AG09309 (cell line): ENCODE measurements at regions not wholly inside any gene's neighbourhood (a gene's known extent, or its start where the extent isn't known, plus 50 kb on each side); places are given as distances from the start of the nearest gene placed in this dataset.

Experiments used
- DNase-seq: peaks from one replicate; pipeline ENCODE4 v3.0.0-alpha.2; 2010; ENCODE audit warnings: low read depth
- H3K4me3 ChIP-seq: 2 replicates; pipeline ENCODE4 v1.5.1; 2011; ENCODE audit warnings: mild to moderate bottlenecking, low read depth, low read length, moderate library complexity; ENCODE audit not compliant: control insufficient read depth
- TF ChIP-seq, protein P1 (sequence below): IDR thresholded peaks from 2 replicates; pipeline ENCODE4 v1.5.1; 2011; ENCODE audit warnings: mild to moderate bottlenecking, low read depth, low read length, inconsistent platforms; ENCODE audit not compliant: insufficient read depth, control insufficient read depth; ENCODE audit errors: missing control alignments

DNA sequence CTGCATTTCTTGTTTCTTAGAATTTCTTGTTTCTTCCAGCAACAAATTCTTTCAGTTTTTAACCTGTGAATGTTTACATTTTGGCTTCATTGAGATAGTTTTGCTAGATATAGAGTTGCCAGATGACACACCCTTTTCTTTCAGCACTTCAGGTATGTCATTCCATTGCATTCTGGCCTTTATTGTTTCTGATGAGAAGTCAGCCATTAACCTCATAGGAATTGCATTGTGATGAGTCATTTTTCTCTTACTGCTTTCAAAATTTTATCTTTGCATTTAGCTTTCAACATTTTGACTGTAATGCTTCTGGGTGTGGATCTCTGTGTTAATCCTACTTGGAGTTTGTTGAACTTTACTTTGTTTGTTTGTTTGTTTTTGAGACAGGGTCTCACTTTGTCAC lies 440.3 kb upstream of the HS3ST5 start:
- TF ChIP-seq, protein P1, sequence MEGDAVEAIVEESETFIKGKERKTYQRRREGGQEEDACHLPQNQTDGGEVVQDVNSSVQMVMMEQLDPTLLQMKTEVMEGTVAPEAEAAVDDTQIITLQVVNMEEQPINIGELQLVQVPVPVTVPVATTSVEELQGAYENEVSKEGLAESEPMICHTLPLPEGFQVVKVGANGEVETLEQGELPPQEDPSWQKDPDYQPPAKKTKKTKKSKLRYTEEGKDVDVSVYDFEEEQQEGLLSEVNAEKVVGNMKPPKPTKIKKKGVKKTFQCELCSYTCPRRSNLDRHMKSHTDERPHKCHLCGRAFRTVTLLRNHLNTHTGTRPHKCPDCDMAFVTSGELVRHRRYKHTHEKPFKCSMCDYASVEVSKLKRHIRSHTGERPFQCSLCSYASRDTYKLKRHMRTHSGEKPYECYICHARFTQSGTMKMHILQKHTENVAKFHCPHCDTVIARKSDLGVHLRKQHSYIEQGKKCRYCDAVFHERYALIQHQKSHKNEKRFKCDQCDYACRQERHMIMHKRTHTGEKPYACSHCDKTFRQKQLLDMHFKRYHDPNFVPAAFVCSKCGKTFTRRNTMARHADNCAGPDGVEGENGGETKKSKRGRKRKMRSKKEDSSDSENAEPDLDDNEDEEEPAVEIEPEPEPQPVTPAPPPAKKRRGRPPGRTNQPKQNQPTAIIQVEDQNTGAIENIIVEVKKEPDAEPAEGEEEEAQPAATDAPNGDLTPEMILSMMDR, result no peak
- no peak for DNase-seq
- no peak overlapping the region for H3K4me3 ChIP-seq

DNA sequence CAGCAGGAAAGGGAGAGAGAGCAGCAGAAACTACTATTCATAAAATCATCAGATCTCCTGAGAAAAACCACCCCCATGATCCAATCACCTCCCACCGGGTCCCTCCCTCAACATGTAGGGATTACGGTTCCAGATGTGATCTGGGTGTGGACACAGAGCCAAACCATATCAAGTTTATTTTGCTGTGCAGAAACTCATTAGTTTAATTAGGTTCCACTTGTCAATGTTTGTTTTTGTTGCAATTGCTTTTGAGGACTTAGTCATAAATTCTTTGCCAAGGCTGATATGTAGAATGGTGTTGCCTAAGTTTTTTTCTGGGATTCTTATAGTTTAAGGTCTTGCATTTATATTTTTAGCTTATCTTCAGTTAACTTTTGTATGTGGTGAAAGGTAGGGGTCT lies 422.0 kb upstream of the HS3ST5 start:
- TF ChIP-seq, protein P1, result no peak
- no peak for DNase-seq
- H3K4me3 ChIP-seq, result no peak overlapping the region

DNA sequence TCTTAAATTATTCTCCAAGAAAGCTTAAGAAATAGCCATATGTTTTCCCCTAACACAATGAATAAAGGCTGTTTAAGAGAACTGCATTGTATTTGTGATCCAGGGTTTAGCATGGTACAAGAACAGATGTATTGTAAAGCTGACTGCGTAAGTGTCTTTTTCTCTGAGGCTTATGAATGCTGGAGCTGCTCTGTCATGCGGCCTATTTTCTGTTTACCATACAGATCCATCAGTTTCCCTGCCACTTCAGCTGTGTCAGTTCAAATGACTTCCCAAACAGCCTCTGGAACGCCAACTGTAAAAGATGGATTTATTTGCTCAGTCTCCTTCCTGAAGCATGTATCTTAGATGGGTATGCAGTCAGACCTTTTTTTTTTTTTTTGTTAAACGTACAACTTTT lies 419.3 kb upstream of the HS3ST5 start:
- no peak overlapping the region for H3K4me3 ChIP-seq
- DNase-seq, result no peak
- TF ChIP-seq, protein P1, result no peak

DNA sequence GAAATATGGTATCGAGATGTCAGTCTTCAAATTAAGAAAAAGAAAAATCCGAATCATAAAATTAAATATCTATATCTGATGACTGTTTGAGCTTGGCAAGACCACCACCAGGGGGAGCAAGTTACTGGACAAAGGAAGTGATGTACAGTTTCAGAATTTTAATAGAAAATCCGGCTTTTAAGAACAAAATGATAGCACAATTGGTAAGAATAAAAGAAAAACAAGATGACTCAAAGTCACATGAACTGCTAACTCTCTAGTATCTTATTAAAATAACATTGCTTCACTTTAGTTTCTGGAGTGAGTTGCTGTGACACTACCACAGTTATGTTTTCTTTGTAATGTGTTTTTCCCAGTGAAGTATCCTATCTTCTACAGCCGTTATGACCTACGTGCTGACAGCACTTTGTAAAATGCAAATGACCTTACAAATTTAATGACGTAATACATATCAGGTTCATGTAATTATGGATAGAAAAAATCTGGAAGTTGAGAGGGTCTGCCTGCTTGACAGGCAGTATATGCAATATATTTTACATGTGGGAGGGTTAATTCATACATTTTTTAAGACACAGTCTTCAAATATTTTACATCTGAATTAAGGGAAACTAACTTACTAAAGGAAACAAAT lies 405.3 kb upstream of the HS3ST5 start:
- TF ChIP-seq, protein P1, result peak; percentile 59
- peak; percentile 21 for DNase-seq
- H3K4me3 ChIP-seq, result no peak overlapping the region

DNA sequence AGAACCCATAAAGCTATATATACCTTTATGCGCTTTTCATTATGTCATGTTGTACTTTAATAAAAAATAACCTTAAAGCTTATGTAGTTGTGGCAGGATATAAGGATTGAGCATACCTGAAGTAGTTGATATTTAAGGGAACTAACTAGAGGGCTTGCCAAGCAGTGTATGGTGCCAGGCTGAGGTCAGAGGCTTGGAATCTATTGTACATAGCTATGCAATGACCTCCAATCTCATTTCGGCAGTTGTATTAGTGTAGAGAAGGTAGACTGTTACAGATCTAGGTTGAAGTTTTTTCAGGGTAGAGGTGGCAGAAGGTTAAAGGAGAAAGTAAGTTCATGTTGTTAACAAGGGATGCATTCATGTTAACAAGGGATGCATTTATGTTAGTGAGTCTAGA lies 397.7 kb upstream of the HS3ST5 start:
- H3K4me3 ChIP-seq, result no peak overlapping the region
- TF ChIP-seq, protein P1, result no peak
- DNase-seq, result no peak

DNA sequence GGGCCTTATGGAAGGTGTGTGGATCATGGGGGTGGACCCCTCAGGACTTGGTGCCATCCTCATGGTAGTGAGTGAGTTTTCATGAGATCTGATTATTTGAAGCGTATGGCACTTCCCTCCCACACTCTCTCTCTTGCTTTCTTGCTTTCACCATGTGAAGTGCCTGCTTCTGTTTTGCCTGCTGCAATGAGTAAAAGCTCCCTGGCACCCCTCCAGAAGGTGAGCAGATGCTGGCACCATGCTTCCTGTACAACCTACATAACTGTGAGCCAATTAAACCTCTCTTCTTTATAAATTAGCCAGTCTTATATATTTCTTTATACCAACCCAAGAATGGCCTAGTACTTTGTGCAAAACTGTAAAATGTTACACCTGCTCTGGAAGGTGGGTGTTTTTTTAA lies 396.8 kb upstream of the HS3ST5 start:
- H3K4me3 ChIP-seq, result no peak overlapping the region
- no peak for DNase-seq
- TF ChIP-seq, protein P1, result no peak
